ENCODE measurements at regions not wholly inside any gene's neighbourhood (a gene's known extent, or its start where the extent isn't known, plus 50 kb on each side); places are given as distances from the start of the nearest gene placed in this dataset.
A peak's percentile ranks its signal among the peaks of the same experiment; 100 is the strongest.

DNA sequence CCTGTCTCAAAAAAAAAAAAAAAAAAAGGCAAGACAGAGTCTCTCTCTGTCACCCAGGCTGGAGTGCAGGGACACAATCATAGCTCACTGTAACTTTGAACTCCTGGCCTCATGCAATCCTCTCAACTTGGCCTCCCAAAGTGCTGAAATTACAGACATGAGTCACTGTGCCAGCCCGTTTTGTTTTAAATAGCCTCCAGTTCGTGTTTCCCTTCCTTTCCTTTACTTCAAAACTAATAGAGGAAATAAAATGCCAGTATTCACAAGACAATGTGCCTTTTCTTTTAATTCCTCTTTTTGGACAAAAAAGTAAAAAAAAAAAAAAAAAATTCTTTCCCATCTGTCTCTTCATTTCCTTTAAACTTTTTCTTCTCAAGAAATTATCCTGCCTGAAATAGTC lies 54.5 kb upstream of the ACMSD start:
- Mint-ChIP-seq H3K9me3 (no peaks in the 10 kb centered on the region), H3K27me3 (no peaks in the 10 kb centered on the region), H3K4me3 (no peak overlapping the region), H3K36me3 (ENCODE audit: low read depth) (no peaks in the 10 kb centered on the region), H3K4me1 (ENCODE audit: low read depth) (peaks cover 12% of the 10 kb centered on the region), H3K27ac (no peak overlapping the region)
- Histone ChIP-seq H3K4me3 (ENCODE audit: low read length) (no peak overlapping the region), H3K27ac (ENCODE audit: low read depth in 1 of 2, low read length in 2 of 2) (no peak overlapping the region), H3K27me3 (ENCODE audit: control insufficient read depth in 1 of 2, insufficient read depth in 2 of 2, low read length in 2 of 2) (peaks cover 0 to 2% of the 10 kb centered on the region in 2 experiments), H3K9me3 (ENCODE audit: control insufficient read depth in 1 of 2, insufficient read depth in 1 of 2, low read length in 2 of 2) (no peaks in the 10 kb centered on the region), H3K4me1 (ENCODE audit: insufficient read depth, low read length) (no peaks in the 10 kb centered on the region), H3K36me3 (ENCODE audit: insufficient read depth, low read length) (no peaks in the 10 kb centered on the region)
- no peak for ATAC-seq (ENCODE audit: poor library complexity)
- peak in 2 of 14 experiments; percentile 17 to 32 for DNase-seq
- intact Hi-C loops (cut with DNase I, micrococcal nuclease): no loop called here
- ChIA-PET CTCF (no interaction called here), POLR2A (no interaction called here)
- TF ChIP-seq, protein P1, sequence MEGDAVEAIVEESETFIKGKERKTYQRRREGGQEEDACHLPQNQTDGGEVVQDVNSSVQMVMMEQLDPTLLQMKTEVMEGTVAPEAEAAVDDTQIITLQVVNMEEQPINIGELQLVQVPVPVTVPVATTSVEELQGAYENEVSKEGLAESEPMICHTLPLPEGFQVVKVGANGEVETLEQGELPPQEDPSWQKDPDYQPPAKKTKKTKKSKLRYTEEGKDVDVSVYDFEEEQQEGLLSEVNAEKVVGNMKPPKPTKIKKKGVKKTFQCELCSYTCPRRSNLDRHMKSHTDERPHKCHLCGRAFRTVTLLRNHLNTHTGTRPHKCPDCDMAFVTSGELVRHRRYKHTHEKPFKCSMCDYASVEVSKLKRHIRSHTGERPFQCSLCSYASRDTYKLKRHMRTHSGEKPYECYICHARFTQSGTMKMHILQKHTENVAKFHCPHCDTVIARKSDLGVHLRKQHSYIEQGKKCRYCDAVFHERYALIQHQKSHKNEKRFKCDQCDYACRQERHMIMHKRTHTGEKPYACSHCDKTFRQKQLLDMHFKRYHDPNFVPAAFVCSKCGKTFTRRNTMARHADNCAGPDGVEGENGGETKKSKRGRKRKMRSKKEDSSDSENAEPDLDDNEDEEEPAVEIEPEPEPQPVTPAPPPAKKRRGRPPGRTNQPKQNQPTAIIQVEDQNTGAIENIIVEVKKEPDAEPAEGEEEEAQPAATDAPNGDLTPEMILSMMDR (IDR thresholded peaks at IDR 0.05): no peak

DNA sequence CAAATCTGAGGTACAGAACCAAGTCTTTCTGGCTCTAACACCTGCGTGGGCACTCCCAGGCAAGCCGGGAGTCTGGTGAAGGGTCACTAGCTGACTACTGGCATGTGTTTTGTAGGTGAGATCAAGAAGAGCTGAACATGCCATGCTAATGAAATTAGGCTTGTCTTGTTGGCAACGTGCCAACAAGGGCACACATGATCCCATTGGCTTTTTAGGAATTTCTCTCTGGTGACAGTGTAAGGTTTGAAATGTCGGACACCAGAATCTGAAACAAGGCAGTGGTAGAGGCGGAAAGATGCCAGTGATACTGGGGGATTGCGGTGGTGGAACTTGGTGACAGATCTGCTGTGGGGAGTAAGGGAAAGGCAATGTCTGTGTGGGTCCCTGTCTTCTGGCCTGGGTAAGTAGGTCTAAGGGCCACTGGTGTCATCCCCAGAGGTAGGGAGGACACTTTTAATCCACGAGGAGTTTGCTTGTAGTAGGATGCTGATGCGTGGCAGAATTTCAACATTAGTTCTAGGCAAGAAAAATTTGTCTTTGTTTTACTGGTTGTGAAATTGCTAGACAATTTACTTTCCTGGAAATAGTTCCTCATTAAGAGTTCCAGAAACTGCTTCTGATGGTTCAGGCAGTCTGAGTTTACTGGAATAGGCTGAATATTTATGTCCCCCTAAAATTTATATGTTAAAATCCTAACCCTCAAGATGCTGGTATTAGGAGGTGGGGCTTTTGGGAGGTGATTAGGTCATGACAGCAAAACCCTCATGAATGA lies 52.6 kb upstream of the ACMSD start:
- no peaks in the 10 kb centered on the region for H3K9me3 ChIP-seq (ENCODE audit: control insufficient read depth in 1 of 2, insufficient read depth in 1 of 2, low read length in 2 of 2)
- no peaks in the 10 kb centered on the region for H3K4me1 ChIP-seq (ENCODE audit: insufficient read depth, low read length)
- Mint-ChIP-seq H3K9me3 (no peaks in the 10 kb centered on the region), H3K4me3 (no peak overlapping the region), H3K27me3 (peaks cover 7% of the 10 kb centered on the region), H3K4me1 (ENCODE audit: low read depth) (peaks cover 7% of the 10 kb centered on the region), H3K36me3 (ENCODE audit: low read depth) (no peaks in the 10 kb centered on the region), H3K27ac (no peak overlapping the region)
- POLR2A ChIA-PET: no interaction called here
- TF ChIP-seq, protein P1 (IDR thresholded peaks at IDR 0.05): no peak
- CTCF ChIA-PET: no interaction called here
- H3K4me3 ChIP-seq (ENCODE audit: low read length): no peak overlapping the region
- no peak overlapping the region for H3K27ac ChIP-seq (ENCODE audit: low read depth in 1 of 2, low read length in 2 of 2)
- no peaks in the 10 kb centered on the region for H3K36me3 ChIP-seq (ENCODE audit: insufficient read depth, low read length)
- H3K27me3 ChIP-seq (ENCODE audit: control insufficient read depth in 1 of 2, insufficient read depth in 2 of 2, low read length in 2 of 2): peaks cover 0 to 4% of the 10 kb centered on the region in 2 experiments
- ATAC-seq (ENCODE audit: poor library complexity) (no peak), DNase-seq (no peak)
- intact Hi-C loops (cut with DNase I, micrococcal nuclease): no loop called here

DNA sequence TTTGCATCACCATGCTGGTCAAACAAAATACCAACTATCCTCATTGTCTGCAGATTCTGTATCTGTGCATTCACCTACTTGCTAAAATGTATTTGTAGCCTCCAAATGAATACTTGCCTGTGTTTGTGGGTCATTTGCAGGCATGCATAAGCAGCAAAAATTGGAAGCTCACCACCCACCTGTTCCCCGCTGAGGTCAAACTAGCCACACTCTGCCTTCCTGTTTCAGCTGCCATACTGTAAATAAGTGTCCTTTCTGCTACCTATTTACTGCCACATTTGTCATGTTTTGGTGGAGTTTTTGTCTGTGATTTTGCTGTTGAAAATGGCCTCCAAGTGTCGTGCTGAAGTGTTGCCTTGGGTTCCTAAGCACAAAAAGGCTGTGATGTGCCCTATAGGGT lies 50.0 kb upstream of the ACMSD start:
- ChIA-PET POLR2A (no interaction called here), CTCF (no interaction called here)
- intact Hi-C loops (cut with DNase I, micrococcal nuclease): no loop called here
- no peak overlapping the region for H3K4me3 ChIP-seq (ENCODE audit: low read length)
- H3K27ac ChIP-seq (ENCODE audit: low read depth in 1 of 2, low read length in 2 of 2): no peak overlapping the region
- TF ChIP-seq, protein P1 (IDR thresholded peaks at IDR 0.05): no peak
- H3K9me3 ChIP-seq (ENCODE audit: control insufficient read depth in 1 of 2, insufficient read depth in 1 of 2, low read length in 2 of 2): no peaks in the 10 kb centered on the region
- Mint-ChIP-seq H3K36me3 (ENCODE audit: low read depth) (no peaks in the 10 kb centered on the region), H3K4me1 (ENCODE audit: low read depth) (no peaks in the 10 kb centered on the region), H3K4me3 (no peak overlapping the region), H3K27ac (no peak overlapping the region), H3K27me3 (peaks cover 7% of the 10 kb centered on the region), H3K9me3 (no peaks in the 10 kb centered on the region)
- no peaks in the 10 kb centered on the region for H3K36me3 ChIP-seq (ENCODE audit: insufficient read depth, low read length)
- peaks cover 0 to 9% of the 10 kb centered on the region in 2 experiments for H3K27me3 ChIP-seq (ENCODE audit: control insufficient read depth in 1 of 2, insufficient read depth in 2 of 2, low read length in 2 of 2)
- DNase-seq: no peak
- no peaks in the 10 kb centered on the region for H3K4me1 ChIP-seq (ENCODE audit: insufficient read depth, low read length)
- ATAC-seq (ENCODE audit: poor library complexity): no peak

All from CD4-positive, alpha-beta T cell (primary cell).